NCI-H2196 (cell line): ENCODE measurements at regions not wholly inside any gene's neighbourhood (a gene's known extent, or its start where the extent isn't known, plus 50 kb on each side); places are given as distances from the start of the nearest gene placed in this dataset.
"Not testable (repeated sequence)": the region's sequence is repeated elsewhere in the genome, so short reads cannot be mapped to it uniquely, and the experiment has no call there.

Source experiments
- DNase-seq: peaks from one replicate; lab custom pipeline; 2025; ENCODE audit not compliant: unreplicated experiment; lab: John Stamatoyannopoulos, UW

GRCh38 chr3:22660606-22661005 is 542.5 kb upstream of the UBE2E2 start:
- DNase-seq, result no peak

DNA sequence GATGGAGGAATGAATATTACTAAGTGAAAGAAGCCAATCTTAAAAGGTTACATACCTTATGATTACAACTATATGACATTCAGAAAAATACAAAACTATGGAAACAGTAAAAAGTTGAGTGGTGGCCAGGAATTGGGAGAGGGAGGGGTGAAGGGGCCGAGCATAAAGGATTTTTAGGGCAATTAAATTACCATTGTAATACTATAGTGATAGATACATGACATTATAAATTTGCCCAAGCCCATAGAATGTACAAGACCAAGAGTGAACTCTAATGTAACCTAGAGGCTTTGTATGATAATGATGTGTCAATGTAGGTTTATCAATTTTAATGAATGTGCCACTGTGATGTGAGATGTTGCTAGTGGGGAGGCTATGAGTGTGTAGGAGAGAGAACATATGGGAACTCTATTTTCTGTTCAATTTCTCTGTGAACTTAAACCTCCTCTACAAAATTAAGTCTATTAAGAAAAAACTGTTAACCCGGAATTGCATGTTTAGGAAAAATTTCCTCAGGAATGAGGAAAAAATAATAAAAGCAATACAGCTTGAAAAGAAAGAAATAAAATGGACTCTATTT is 541.9 kb upstream of the UBE2E2 start:
- no peak for DNase-seq

- no peak for DNase-seq
Measured at GRCh38 chr3:22665528-22665927, 537.6 kb upstream of the UBE2E2 start.

- DNase-seq, result no peak
Measured at GRCh38 chr3:22666736-22667135, 536.4 kb upstream of the UBE2E2 start.

DNA sequence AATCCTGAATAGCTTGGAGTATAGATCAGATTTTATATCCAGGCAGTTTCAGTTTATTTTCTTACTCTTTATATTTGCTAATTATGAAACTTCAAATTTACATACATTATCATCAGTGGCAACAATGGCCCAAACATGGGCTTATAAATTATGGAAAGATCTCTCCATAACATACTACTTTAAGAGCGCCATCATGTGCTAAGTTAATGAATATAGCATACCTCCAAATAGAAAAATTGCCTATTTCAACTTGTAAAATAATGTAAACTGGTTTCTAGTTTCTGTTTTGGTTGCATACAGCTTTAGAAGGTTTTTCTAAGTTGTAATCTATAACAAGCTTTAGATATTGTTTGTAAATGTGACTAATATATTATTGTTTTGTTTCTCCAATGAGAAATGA is 531.3 kb upstream of the UBE2E2 start:
- DNase-seq, result no peak

- DNase-seq, result no peak
Measured at GRCh38 chr3:22684739-22685138, 518.4 kb upstream of the UBE2E2 start.

- no peak for DNase-seq
Measured at GRCh38 chr3:22685597-22685996, 517.5 kb upstream of the UBE2E2 start.

- DNase-seq, result no peak
Measured at GRCh38 chr3:22691407-22691806, 511.7 kb upstream of the UBE2E2 start.

DNA sequence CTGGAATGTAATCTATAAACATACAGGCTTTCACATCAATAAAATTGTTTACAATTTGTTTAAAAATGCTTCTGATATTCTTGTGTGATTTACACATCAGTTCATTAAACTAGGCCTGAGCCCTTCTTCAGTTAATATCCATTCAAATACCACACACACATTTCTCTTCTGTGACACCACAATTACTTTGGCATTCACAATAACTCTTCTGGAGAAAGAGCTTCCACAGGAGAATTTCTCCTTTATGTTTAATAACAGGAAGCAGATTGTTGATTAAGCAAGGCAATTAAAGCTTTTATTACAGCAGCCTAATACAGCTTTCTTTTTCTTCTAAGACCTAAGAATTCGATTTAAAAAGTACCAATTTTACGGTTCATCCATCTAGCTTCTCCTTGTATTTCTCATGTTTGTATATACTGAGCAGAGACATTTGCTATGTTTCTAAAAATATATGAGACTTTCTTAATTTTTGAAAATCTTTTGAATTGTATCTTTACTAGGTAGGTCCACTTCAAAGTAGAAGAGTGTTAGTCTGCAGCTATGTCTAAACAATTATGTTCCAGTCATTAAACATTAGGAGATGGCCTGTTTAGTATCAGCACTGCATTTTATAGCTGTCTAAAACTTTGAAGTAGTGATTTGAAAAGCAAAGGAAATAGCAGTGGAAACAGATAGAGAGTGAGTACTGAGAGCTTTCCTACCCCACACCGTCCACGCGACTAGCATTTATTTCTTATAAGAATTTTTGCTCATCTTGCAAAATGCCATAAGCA is 511.1 kb upstream of the UBE2E2 start:
- no peak for DNase-seq

DNA sequence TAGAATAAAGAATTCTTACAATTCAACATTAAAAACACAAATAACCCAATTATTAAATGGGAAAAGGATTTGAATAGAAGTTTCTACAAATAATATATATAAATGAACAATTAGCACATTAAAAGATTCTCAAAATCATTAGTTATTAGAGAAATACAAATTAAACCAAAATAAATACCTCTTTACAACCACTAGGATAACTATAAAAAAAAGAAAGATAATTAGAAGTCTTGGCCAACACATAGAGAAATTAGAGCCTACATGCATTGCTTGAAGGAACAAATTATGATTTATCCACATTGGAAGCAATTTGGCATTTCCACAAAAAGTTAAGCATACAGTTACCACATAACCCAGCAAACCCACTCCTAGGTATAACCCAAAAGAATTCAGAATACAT is 502.3 kb upstream of the UBE2E2 start:
- no peak for DNase-seq

GRCh38 chr3:22704166-22704565 is 499.0 kb upstream of the UBE2E2 start:
- DNase-seq, result no peak

- DNase-seq, result no peak
Measured at GRCh38 chr3:22704571-22705354, 498.4 kb upstream of the UBE2E2 start.

GRCh38 chr3:22706922-22707321 is 496.2 kb upstream of the UBE2E2 start:
- DNase-seq, result not testable (repeated sequence)

- DNase-seq, result no peak
Measured at GRCh38 chr3:22713936-22714335, 489.2 kb upstream of the UBE2E2 start.

DNA sequence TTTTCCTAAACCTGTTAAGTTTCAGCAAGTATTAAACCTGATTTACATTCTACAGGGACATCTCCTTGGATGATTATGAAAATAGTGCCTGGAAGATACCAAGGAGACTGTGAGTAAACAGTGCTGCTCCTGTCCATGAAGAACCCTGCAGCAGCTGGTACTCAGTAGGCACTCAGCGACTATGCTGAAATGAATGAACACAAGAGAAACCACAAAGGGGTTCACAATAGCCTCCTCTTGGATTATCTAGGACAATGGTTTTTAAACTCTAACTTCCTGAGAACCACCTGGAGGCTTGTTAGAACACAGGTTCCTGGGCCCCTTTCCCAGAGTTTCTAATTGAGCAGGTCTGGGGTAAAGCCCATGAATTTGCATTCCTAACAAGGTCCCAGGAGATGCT is 488.4 kb upstream of the UBE2E2 start:
- no peak for DNase-seq

GRCh38 chr3:22720596-22720995 is 482.5 kb upstream of the UBE2E2 start:
- DNase-seq, result no peak

DNA sequence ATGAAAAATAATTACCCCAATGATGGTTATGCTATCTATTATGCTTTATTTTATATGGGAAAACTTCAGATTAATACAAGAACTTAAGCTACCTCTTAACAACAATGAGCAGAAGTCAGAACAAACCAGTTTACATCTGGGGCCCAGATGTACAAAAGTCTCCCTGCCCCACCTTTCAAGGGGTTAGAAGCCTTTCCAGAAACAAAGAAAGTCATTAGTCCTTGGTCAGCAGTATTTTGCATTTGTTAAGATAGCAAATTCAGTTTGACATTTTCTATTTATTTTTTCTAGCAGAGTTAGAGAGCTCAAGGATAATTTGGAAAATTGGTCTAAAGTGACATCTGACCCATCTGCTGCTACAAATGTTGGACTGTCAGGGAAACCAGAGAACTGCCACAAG is 478.7 kb upstream of the UBE2E2 start:
- no peak for DNase-seq

GRCh38 chr3:22728406-22728805 is 474.7 kb upstream of the UBE2E2 start:
- no peak for DNase-seq

DNA sequence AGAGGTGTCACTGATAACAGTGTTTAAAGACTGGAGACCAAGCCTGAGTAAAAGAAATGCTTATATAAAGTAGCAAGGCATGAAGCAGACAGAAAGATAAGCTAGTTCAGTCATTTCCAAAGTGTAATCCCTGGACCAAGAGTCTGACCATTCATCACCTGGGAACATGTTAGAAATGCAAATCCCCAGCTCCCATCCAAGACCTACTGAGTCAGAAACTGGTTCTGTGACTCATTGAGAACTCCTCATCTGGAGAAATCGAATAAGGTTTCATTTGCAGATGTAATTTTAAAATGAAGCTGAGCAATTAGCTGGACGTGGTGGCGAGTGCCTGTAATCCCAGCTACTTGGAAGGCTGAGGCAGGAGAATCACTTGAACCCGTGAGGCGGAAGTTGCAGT is 473.9 kb upstream of the UBE2E2 start:
- no peak for DNase-seq

- no peak for DNase-seq
Measured at GRCh38 chr3:22729981-22730380, 473.1 kb upstream of the UBE2E2 start.

DNA sequence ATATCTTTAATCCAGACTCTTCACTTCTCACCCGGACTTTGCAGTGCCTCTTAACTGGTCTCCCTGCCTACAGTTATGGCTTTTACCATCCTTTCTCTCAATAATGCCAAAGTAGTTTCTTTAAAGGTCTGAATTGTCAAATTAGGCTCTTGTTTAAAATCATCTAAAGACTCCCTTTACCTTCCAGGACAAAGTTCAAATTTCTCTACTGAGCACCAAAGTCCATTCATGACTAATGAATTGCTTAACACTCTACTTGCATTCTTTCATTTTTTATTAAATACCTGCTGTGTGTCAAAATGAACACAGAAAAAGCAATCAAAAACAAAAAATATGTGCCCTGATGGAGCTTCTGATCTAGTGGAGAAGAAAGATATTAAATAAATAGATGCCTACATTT is 472.4 kb upstream of the UBE2E2 start:
- no peak for DNase-seq

DNA sequence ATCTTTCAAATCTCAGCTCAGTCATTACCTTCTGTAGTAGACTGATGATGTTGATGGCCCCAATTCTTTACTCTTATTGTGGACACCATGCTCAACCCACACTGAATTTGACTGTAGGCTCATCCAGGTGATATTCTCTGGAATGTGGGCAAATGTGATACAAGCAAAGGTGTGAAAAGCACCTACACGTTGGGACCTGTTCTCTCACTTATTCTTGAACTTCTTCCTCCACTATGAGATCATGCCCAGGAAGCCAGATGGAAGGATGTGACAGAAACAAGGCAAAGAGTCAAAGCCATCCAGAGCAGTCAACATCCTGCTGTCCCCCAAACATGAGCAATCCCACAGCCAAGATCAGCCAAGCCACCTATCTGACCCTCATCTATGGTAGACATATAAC is 471.2 kb upstream of the UBE2E2 start:
- no peak for DNase-seq
